Fibroblast of lung (primary cell): ENCODE measurements at regions not wholly inside any gene's neighbourhood (a gene's known extent, or its start where the extent isn't known, plus 50 kb on each side); places are given as distances from the start of the nearest gene placed in this dataset.
"Not testable (repeated sequence)": the region's sequence is repeated elsewhere in the genome, so short reads cannot be mapped to it uniquely, and the experiment has no call there.

Experiments used
- DNase-seq, 2 donors: peaks; one replicate each; pipeline versions ENCODE4 v3.0.0 to v3.0.0-alpha.2; 2010; ENCODE audit warnings: low read depth in 2 of 2
- H2AFZ ChIP-seq: 2 replicates; pipeline ENCODE4 v1.5.1; 2012; ENCODE audit warnings: low read length, control low read depth, inconsistent platforms
- H3K27ac ChIP-seq: 2 replicates; pipeline ENCODE4 v1.5.1; 2011; ENCODE audit warnings: low read length, control low read depth; ENCODE audit not compliant: insufficient read depth
- H3K27me3 ChIP-seq: 2 replicates; pipeline ENCODE4 v1.5.1; 2011; ENCODE audit warnings: mild to moderate bottlenecking, low read length; ENCODE audit not compliant: control insufficient read depth, insufficient read depth
- H3K36me3 ChIP-seq: 2 replicates; pipeline ENCODE4 v1.5.1; 2011; ENCODE audit warnings: low read length; ENCODE audit not compliant: control insufficient read depth, insufficient read depth
- H3K4me1 ChIP-seq: 2 replicates; pipeline ENCODE4 v1.5.1; 2011; ENCODE audit warnings: low read length; ENCODE audit not compliant: control insufficient read depth, insufficient read depth; ENCODE audit errors: extremely low read depth
- H3K4me2 ChIP-seq: 2 replicates; pipeline ENCODE4 v1.5.1; 2011; ENCODE audit warnings: low read length, control low read depth; ENCODE audit not compliant: insufficient read depth; ENCODE audit errors: extremely low read depth
- H3K4me3 ChIP-seq, 4 experiments: fragments of 200-600 bp in 1 of 4; sonication (generic) in 1 of 4; replicated peaks in 1 of 4; 2 replicates each; pipeline ENCODE4 v1.5.1; 2011 to 2016; ENCODE audit warnings: low read length in 4 of 4, low read depth in 3 of 4, mild to moderate bottlenecking in 3 of 4, control low read depth in 2 of 4, inconsistent platforms in 1 of 4, mixed read lengths in 1 of 4; ENCODE audit not compliant: insufficient read depth in 1 of 4; ENCODE audit errors: control extremely low read depth in 1 of 4
- H3K79me2 ChIP-seq: 2 replicates; pipeline ENCODE4 v1.5.1; 2012; ENCODE audit warnings: mild to moderate bottlenecking, low read length, inconsistent platforms; ENCODE audit not compliant: control insufficient read depth, insufficient read depth
- H3K9ac ChIP-seq: 2 replicates; pipeline ENCODE4 v1.5.1; 2011; ENCODE audit warnings: mild to moderate bottlenecking, low read length, control low read depth; ENCODE audit not compliant: insufficient read depth
- H3K9me3 ChIP-seq: 2 replicates; pipeline ENCODE4 v1.5.1; 2012; ENCODE audit warnings: low read depth, low read length; ENCODE audit not compliant: control insufficient read depth, insufficient read depth
- H4K20me1 ChIP-seq: 2 replicates; pipeline ENCODE4 v1.5.1; 2011; ENCODE audit warnings: low read length; ENCODE audit not compliant: control insufficient read depth, insufficient read depth; ENCODE audit errors: extremely low read depth
- CTCF ChIP-seq, 2 donors: IDR thresholded peaks in 1 of 2; conservative IDR thresholded peaks in 1 of 2; 1 replicate in 1 of 2; 2 replicates in 1 of 2; pipeline ENCODE4 v1.5.1; 2011 to 2012; ENCODE audit warnings: low read length in 2 of 2, control low read depth in 1 of 2, inconsistent platforms in 1 of 2, low read depth in 1 of 2, mild to moderate bottlenecking in 1 of 2
- EZH2 ChIP-seq: IDR thresholded peaks from 2 replicates; pipeline ENCODE4 v1.5.1; 2012; ENCODE audit warnings: low read length, control low read depth, mild to moderate bottlenecking; ENCODE audit errors: missing control alignments

DNA sequence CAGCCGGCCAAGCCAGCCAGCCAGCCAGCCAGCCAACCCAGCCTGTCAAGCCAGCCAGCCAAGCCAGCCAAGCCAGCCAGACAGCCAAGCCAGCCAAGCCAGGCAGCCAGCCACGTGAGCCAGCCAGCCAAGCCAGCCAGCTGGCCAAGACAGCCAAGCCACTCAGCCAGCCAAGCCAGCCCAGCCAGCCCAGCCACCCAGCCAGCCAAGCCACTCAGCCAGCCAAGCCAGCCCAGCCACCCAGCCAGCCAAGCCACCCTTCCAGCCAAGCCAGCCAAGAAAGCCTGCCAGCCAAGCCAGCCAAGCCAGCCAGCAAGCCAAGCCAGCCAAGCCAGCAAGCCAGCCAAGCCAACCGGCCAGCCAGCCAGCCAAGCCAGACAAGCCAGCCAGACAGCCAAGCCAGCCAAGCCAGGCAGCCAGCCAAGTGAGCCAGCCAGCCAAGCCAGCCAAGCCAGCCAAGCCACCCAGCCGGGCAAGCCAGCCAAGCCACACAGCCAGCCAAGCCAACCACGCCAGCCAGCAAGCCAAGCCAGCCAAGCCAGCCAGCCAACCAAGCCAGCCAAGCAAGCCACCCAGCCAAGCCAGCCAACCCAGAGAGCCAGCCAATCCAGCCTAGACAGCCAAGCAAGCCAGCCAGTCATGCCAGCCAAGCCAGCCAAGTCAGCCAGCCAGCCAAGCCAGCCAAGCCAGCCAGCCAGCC, 199.5 kb downstream of the GOLGA6L6 start:
- no peak overlapping the region for H3K4me3 ChIP-seq
- H3K4me1 ChIP-seq = no peaks in the 10 kb centered on the region
- no peak overlapping the region for H3K9ac ChIP-seq
- TF ChIP-seq CTCF (conservative IDR thresholded peaks at IDR 0.05 in 1 of 2, IDR thresholded peaks at IDR 0.05 in 1 of 2; ENCODE audit: low read depth in 1 of 2, low read length in 2 of 2) (no peak), EZH2 (no peak)
- H3K36me3 ChIP-seq = no peaks in the 10 kb centered on the region
- H3K27me3 ChIP-seq = no peaks in the 10 kb centered on the region
- no peaks in the 10 kb centered on the region for H4K20me1 ChIP-seq
- no peaks in the 10 kb centered on the region for H3K79me2 ChIP-seq
- no peak overlapping the region for H3K4me2 ChIP-seq
- DNase-seq = no peak
- H3K9me3 ChIP-seq = peaks cover 28% of the 10 kb centered on the region
- H3K27ac ChIP-seq = no peak overlapping the region
- no peak overlapping the region for H2AFZ ChIP-seq

GRCh38 chr15:20340931-20341661, 200.5 kb downstream of the GOLGA6L6 start:
- Histone ChIP-seq H3K27ac (no peak overlapping the region), H3K27me3 (no peaks in the 10 kb centered on the region), H3K4me2 (no peak overlapping the region), H3K4me3 (no peak overlapping the region), H3K79me2 (no peaks in the 10 kb centered on the region), H3K9ac (no peak overlapping the region), H3K9me3 (peaks cover 26% of the 10 kb centered on the region), H2AFZ (no peak overlapping the region), H3K4me1 (no peaks in the 10 kb centered on the region), H4K20me1 (no peaks in the 10 kb centered on the region), H3K36me3 (no peaks in the 10 kb centered on the region)
- DNase-seq = no peak
- no peak for TF ChIP-seq EZH2
- TF ChIP-seq CTCF (conservative IDR thresholded peaks at IDR 0.05 in 1 of 2, IDR thresholded peaks at IDR 0.05 in 1 of 2; ENCODE audit: low read depth in 1 of 2, low read length in 2 of 2) = no peak

DNA sequence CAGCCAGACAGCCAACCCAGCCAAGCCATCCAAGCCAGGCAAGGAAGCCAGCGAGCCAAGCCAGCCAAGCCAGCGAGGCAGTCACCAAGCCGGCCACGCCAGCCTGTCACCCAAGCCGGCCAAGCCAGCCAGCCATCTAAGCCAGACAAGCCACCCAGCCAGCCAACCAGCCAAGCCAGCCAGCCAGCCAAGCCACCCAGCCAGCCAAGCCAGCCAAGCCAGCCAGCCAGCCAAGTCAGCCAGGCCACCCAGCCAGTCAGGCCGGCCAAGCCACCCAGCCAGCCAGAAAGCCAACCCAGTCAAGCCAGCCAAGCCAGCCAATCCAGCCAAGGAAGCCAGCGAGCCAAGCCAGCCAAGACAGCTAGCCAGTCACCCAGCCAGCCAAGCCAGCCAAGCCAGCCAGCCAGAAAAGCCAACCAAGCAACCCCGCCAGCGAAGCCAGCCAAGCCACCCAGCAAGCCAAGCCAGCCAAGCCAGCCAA, 201.2 kb downstream of the GOLGA6L6 start:
- Histone ChIP-seq H2AFZ (no peak overlapping the region), H3K4me3 (no peak overlapping the region), H3K9me3 (peaks cover 26% of the 10 kb centered on the region), H3K9ac (no peak overlapping the region), H3K27me3 (no peaks in the 10 kb centered on the region), H3K36me3 (no peaks in the 10 kb centered on the region), H3K79me2 (no peaks in the 10 kb centered on the region), H3K27ac (no peak overlapping the region), H3K4me2 (no peak overlapping the region), H4K20me1 (no peaks in the 10 kb centered on the region), H3K4me1 (no peaks in the 10 kb centered on the region)
- TF ChIP-seq EZH2 = no peak
- TF ChIP-seq CTCF (conservative IDR thresholded peaks at IDR 0.05 in 1 of 2, IDR thresholded peaks at IDR 0.05 in 1 of 2; ENCODE audit: low read depth in 1 of 2, low read length in 2 of 2) = no peak
- DNase-seq = no peak

- DNase-seq, H3K27ac ChIP-seq, H3K27me3 ChIP-seq, H3K4me1 ChIP-seq, H3K4me3 ChIP-seq, H2AFZ ChIP-seq, H3K79me2 ChIP-seq, H3K4me2 ChIP-seq, H3K9ac ChIP-seq, H3K36me3 ChIP-seq, H4K20me1 ChIP-seq: not testable (repeated sequence)
- peaks cover 18% of the 10 kb centered on the region for H3K9me3 ChIP-seq
Measured at GRCh38 chr15:20339086-20339791, 202.4 kb downstream of the GOLGA6L6 start.
